SIG-M5 treated with dmso at 0.1 percent for 504 hours (cell line): ENCODE measurements at regions not wholly inside any gene's neighbourhood (a gene's known extent, or its start where the extent isn't known, plus 50 kb on each side); places are given as distances from the start of the nearest gene placed in this dataset.

Experiments used
- DNase-seq: peaks from one replicate; lab custom pipeline; 2025; ENCODE audit not compliant: unreplicated experiment; lab: John Stamatoyannopoulos, UW

GRCh38 chr18:78898066-78898465 lies 81.6 kb upstream of the SALL3 start:
- no peak for DNase-seq

GRCh38 chr18:78898635-78899034 lies 81.0 kb upstream of the SALL3 start:
- no peak for DNase-seq

GRCh38 chr18:78899241-78899640 lies 80.4 kb upstream of the SALL3 start:
- DNase-seq, result no peak

- DNase-seq, result no peak
Measured at GRCh38 chr18:78900938-78901909, 78.4 kb upstream of the SALL3 start.

- DNase-seq, result no peak
Measured at GRCh38 chr18:78901923-78902794, 77.5 kb upstream of the SALL3 start.

- DNase-seq, result no peak
Measured at GRCh38 chr18:78902795-78903435, 76.7 kb upstream of the SALL3 start.

GRCh38 chr18:78903436-78904178 lies 76.0 kb upstream of the SALL3 start:
- no peak for DNase-seq

- no peak for DNase-seq
Measured at GRCh38 chr18:78904179-78904531, 75.5 kb upstream of the SALL3 start.

GRCh38 chr18:78905334-78905733 lies 74.3 kb upstream of the SALL3 start:
- no peak for DNase-seq

- no peak for DNase-seq
Measured at GRCh38 chr18:78906066-78906465, 73.6 kb upstream of the SALL3 start.

GRCh38 chr18:78908462-78909260 lies 71.0 kb upstream of the SALL3 start:
- no peak for DNase-seq

- no peak for DNase-seq
Measured at GRCh38 chr18:78911751-78912283, 67.8 kb upstream of the SALL3 start.

GRCh38 chr18:78912336-78912735 lies 67.3 kb upstream of the SALL3 start:
- DNase-seq, result no peak

- no peak for DNase-seq
Measured at GRCh38 chr18:78912844-78913243, 66.8 kb upstream of the SALL3 start.

- DNase-seq, result no peak
Measured at GRCh38 chr18:78913395-78913794, 66.2 kb upstream of the SALL3 start.

GRCh38 chr18:78913830-78914231 lies 65.8 kb upstream of the SALL3 start:
- DNase-seq, result no peak

- no peak for DNase-seq
Measured at GRCh38 chr18:78914249-78914935, 65.2 kb upstream of the SALL3 start.

GRCh38 chr18:78915446-78916008 lies 64.1 kb upstream of the SALL3 start:
- no peak for DNase-seq

- no peak for DNase-seq
Measured at GRCh38 chr18:78918707-78919106, 60.9 kb upstream of the SALL3 start.
